HL-60 (cell line): ENCODE measurements at regions not wholly inside any gene's neighbourhood (a gene's known extent, or its start where the extent isn't known, plus 50 kb on each side); places are given as distances from the start of the nearest gene placed in this dataset.

Experiments used
- GABPA ChIP-seq: IDR thresholded peaks from 2 replicates; pipeline ENCODE4 v1.6.1; 2012; ENCODE audit warnings: low read depth
- POLR2AphosphoS5 ChIP-seq: IDR thresholded peaks from 2 replicates; pipeline ENCODE4 v1.6.1; 2012; ENCODE audit warnings: low read depth
- SPI1 ChIP-seq: IDR thresholded peaks from 2 replicates; pipeline ENCODE4 v1.6.1; 2012; ENCODE audit warnings: low read depth, mild to moderate bottlenecking, borderline replicate concordance
- TF ChIP-seq, protein P1 (sequence below): IDR thresholded peaks from one replicate; pipeline ENCODE4 v1.5.1; 2011; ENCODE audit warnings: low read length, control low read depth, inconsistent platforms; ENCODE audit not compliant: insufficient read depth
- TF ChIP-seq, protein P2 (sequence below): IDR thresholded peaks from 2 replicates; pipeline ENCODE4 v1.6.1; 2012; ENCODE audit warnings: low read depth; ENCODE audit not compliant: insufficient replicate concordance

DNA sequence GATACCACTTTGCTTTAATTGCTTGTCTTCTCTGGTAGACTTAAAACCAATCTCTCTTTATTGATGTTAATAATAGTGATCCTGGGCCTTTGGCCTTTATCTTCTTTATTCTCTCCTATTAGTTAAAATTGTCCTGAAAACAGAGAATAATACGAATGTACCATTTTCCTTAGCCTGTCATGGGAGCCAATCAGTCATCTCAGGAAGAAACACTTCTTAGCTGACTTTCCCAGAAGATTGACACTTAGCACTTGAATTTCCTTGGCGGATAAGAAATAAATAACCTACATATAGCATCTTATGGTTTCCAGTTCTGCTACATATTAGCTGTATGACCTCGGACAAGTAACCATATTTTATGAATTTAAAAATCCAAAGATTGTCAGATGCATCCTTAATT is 338.4 kb upstream of the SLC14A2 start:
- TF ChIP-seq, protein P1, sequence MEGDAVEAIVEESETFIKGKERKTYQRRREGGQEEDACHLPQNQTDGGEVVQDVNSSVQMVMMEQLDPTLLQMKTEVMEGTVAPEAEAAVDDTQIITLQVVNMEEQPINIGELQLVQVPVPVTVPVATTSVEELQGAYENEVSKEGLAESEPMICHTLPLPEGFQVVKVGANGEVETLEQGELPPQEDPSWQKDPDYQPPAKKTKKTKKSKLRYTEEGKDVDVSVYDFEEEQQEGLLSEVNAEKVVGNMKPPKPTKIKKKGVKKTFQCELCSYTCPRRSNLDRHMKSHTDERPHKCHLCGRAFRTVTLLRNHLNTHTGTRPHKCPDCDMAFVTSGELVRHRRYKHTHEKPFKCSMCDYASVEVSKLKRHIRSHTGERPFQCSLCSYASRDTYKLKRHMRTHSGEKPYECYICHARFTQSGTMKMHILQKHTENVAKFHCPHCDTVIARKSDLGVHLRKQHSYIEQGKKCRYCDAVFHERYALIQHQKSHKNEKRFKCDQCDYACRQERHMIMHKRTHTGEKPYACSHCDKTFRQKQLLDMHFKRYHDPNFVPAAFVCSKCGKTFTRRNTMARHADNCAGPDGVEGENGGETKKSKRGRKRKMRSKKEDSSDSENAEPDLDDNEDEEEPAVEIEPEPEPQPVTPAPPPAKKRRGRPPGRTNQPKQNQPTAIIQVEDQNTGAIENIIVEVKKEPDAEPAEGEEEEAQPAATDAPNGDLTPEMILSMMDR = no peak
- TF ChIP-seq, protein P2, sequence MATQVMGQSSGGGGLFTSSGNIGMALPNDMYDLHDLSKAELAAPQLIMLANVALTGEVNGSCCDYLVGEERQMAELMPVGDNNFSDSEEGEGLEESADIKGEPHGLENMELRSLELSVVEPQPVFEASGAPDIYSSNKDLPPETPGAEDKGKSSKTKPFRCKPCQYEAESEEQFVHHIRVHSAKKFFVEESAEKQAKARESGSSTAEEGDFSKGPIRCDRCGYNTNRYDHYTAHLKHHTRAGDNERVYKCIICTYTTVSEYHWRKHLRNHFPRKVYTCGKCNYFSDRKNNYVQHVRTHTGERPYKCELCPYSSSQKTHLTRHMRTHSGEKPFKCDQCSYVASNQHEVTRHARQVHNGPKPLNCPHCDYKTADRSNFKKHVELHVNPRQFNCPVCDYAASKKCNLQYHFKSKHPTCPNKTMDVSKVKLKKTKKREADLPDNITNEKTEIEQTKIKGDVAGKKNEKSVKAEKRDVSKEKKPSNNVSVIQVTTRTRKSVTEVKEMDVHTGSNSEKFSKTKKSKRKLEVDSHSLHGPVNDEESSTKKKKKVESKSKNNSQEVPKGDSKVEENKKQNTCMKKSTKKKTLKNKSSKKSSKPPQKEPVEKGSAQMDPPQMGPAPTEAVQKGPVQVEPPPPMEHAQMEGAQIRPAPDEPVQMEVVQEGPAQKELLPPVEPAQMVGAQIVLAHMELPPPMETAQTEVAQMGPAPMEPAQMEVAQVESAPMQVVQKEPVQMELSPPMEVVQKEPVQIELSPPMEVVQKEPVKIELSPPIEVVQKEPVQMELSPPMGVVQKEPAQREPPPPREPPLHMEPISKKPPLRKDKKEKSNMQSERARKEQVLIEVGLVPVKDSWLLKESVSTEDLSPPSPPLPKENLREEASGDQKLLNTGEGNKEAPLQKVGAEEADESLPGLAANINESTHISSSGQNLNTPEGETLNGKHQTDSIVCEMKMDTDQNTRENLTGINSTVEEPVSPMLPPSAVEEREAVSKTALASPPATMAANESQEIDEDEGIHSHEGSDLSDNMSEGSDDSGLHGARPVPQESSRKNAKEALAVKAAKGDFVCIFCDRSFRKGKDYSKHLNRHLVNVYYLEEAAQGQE = no peak
- TF ChIP-seq POLR2AphosphoS5 (no peak), SPI1 (no peak), GABPA (no peak)
